GM21360 (cell line): ENCODE measurements at regions not wholly inside any gene's neighbourhood (a gene's known extent, or its start where the extent isn't known, plus 50 kb on each side); places are given as distances from the start of the nearest gene placed in this dataset.
"Not testable (repeated sequence)": the region's sequence is repeated elsewhere in the genome, so short reads cannot be mapped to it uniquely, and the experiment has no call there.

Experiments
- ATAC-seq: cut with Tn5 transposase; IDR thresholded peaks from one replicate; pipeline ENCODE4 v1.9.1; 2021; ENCODE audit warnings: mild to moderate bottlenecking, moderate library complexity; ENCODE audit not compliant: unreplicated experiment

DNA sequence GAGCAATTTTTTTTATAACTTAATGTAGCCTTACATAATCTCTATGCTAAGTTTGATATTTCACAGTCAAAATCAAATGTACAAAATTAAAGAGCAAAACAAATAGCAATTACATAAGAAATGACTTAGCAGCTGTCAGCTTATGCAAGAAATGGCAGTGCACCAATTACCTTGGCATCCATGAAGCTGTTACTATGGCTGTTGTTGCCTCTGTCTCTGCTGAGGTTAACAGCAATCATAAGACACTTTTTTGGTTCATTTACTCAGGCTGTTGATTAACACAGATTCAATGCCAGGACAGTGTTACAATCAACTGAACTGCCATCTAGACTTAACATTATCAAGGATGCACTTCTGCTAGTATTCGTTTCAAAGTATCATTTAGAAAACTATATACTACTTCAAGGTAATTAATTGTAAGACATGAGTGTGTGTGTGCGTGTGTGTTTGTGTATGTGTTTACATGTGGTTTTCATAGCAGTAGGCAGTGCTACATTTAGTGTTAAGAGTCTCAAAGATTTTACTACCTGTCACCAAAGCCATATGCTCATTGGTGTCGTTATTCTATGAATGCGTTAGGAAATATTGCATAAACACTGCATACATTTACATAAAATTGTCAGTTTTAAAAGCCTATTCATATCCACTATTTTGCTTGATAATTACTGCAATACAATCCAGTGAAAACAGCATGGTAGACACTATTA, 1084.2 kb upstream of the COX7C start:
- no peak for ATAC-seq

- ATAC-seq: no peak
Observed at GRCh38 chr5:85538362-85538761, 1079.4 kb upstream of the COX7C start.

GRCh38 chr5:85545129-85545528, 1072.6 kb upstream of the COX7C start:
- ATAC-seq: no peak

DNA sequence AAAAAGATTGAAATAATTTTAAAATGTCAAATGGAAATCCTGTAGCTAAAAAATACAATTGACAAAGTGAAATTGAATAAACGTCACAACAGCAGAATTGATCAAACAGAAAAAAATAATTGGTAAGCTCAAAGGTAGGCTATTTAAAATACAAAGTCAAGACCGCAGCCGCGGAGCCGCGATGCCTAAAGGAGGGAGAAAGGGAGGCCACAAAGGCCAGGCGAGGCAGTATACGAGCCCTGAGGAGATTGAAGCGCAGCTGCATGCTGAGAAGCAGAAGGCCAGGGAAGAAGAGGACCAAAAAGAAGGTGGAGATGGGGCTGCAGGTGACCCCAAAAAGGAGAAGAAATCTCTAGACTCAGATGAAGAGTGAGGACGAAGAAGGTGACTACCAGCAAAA, 1068.5 kb upstream of the COX7C start:
- ATAC-seq: no peak

- ATAC-seq: no peak
Observed at GRCh38 chr5:85549836-85550599, 1067.7 kb upstream of the COX7C start.

DNA sequence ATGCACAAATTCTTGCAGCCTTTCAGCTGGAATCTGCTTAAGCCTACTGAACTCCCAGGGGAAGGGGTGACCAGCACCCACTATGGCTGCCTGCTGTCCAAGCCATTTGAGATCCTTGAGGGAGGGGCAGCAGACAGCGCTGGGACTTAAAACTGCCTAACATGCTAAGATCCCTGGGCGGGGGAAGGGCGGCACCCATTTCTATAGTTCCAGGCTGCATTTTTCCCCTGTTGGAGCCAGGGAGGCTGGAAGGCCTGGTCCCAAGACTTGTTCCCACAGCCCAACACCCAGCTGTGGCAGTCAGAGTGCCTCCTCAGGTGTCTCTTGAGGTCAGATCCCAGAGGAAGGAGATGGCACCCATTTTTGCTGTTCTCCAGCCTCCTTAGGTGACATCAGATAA, 1061.3 kb upstream of the COX7C start:
- no peak for ATAC-seq

DNA sequence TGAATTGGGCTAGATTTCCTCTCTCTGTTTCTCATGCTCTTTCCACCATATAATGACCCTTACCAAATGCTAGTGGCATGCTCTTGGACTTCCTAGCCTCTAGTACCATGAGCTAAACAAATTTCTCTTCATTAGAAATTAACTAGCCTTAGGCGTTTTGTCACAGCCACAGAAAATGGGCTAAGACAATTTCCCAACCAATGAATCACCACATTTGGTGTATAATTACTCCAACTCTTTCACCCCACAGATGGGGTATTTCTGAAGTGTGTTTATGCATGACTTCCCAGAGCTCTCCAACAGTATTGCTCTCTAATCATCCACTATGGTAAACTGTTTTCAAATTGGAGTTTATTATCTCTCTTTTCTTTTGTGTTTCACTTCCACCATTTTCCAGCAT, 1041.1 kb upstream of the COX7C start:
- ATAC-seq: no peak

DNA sequence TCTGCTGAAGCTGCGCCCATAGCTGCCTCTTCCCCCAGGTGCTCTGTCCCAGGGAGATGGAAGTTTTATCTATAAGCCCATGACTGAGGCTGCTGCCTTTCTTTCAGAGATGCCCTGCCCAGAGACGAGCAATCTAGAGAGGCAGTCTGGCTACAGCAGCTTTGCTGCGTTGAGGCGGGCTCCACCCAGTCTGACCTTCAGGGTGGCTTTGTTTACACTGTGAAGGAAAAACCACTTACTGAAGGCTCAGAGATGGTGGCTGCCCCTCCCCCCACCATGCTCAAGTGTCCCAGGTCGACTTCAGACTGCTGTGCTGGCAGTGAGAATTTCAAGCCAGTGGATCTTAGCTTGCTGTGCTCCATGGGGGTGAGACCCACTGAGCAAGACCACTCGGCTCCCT, 1029.9 kb upstream of the COX7C start:
- ATAC-seq: not testable (repeated sequence)

DNA sequence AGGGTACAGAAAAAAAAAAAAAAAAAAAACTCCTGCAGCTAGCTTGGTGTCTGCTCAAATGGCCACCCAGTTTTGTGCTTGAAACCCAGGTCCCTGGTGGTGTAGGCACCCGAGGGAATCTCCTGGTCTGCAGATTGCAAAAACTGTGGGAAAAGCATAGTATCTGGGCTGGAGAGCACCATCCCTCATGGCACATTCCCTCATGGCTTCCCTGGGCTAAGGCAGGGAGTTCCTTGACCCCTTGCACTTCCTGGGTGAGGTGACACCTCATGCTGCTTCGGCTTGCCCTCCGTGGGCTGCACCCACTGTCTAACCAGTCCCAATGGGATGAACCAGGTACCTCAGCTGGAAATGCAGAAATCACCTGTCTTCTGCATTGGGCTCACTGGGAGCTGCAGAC, 1029.5 kb upstream of the COX7C start:
- not testable (repeated sequence) for ATAC-seq

DNA sequence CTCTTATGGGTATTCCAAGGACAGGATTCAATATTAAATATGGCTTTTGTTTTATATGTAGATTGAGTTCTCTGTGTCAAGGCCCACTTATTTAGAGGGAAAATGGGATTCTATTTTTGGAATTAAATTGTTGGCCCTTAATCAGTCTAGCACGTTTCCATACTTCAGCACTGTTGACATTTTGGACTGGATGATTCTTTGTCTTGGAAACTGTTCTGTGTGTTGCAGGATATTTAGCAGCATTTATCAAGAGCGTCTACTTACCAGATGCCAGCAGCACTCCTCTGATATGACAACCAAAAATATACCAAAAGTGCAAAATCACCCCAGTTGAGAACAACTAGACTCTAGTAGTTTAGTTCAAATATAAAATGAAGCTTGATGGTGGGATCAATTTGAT, 1027.0 kb upstream of the COX7C start:
- no peak for ATAC-seq

DNA sequence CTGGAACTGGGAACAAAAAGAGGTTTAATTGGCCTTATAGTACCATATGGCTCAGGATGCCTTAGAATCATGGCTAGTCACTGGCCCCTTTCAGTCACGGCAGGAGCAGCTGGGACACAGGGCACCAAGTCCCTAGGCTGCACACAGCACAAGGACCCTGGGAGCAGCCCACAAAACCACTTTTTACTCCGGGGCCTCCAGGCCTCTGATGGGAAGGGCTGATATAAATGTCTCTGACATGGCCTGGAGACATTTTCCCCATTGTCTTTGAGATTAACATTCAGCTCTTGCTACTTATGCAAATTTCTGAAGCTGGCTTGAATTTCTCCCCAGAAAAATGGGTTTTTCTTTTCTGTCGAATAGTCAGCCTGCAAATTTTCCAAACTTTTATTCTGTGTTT, 1026.4 kb upstream of the COX7C start:
- no peak for ATAC-seq

GRCh38 chr5:85602843-85603242, 1014.9 kb upstream of the COX7C start:
- ATAC-seq: no peak

DNA sequence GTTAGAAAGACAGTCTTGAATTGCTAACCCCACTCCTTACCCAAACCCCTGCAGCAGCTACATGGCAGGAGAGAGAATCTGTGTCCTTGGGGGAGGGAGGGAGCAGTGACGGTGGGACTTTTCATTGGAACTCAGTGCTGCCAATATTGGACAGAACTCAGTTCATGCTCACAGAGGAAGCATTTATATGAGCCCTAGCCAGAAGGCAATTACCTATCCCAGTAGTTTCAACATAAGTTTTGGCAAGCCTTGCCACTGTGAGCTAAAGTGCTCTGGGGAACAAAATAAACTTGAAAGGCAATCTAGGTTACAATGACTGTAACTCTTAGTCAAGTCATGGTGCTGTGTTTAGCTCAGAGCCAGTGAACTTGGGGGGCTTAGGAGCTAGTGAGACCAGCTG, 1013.4 kb upstream of the COX7C start:
- no peak for ATAC-seq

- no peak for ATAC-seq
Observed at GRCh38 chr5:85604786-85605185, 1013.0 kb upstream of the COX7C start.

DNA sequence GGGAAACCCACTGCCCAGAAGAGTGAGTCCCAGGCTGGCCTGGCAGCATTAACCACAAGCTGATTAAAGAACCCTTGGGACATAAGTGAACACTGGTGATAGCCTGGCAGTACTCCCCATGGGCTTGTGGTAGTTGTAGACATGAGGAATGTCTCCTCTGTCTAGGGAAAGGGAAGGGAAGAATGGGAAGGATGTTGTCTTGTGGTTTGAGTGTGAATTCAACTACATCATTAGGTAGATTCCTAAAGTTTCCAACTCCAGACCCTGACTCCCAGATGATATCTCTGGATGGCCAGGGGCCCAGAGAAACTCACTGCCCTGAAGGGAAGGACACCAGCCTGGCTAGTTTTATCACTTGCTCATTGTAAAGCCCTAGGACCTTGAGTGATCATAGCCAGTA, 1012.4 kb upstream of the COX7C start:
- no peak for ATAC-seq

DNA sequence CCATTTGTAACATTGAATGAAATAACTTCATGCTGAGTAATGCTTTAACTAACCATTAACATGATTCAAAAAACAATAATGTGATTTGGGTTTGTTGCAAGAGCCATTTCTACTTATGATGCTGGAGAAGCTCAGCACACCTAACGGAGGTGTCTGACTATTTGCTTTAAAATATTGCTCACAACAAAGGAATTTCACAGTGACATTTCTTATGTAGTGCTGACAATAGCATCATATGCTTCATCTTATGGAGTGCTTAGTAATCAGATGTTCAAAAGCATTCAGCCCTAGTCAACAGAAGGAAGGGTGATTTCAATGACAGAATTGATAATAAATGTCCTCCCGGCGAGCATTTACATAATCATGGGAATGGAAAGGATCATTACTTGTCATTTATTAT, 1003.3 kb upstream of the COX7C start:
- ATAC-seq: no peak

DNA sequence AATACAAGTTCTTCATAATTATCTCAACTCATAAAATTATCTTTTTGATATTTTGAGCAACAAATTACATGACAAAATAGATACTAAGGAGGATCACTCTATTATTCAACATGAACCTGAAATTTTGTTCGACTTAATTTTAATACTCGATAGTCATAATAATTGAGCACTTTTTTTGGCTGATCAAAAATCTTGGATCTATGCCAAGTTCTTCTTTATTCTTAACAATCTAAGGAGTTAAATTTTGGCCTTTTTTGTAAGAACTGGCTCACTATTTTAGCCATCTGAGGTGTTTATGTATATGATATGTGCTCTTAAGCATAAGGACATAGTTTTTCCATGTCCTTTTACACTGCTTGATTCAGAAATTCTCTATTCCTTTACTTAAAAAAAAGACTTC, 996.1 kb upstream of the COX7C start:
- no peak for ATAC-seq

GRCh38 chr5:85628153-85628552, 989.6 kb upstream of the COX7C start:
- no peak for ATAC-seq

GRCh38 chr5:85638495-85639125, 979.1 kb upstream of the COX7C start:
- ATAC-seq: not testable (repeated sequence)

DNA sequence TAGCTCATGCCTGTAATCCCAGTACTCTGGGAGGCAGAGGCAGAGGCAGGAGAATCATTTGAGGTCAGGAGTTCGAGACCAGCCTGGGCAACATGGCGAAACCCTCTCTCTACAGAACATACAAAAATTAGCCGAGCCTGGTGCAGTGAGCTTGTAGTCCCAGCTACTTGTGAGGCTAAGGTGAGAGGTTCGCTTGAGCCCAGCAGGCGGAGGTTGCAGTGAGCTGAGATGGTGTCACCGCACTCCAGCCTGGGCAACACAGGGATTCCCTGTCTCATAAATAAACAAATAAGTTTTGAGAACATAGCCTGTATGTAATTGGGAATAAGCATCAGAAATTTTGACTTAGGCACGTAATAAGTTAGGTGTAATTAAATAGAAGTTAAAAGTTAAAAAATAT, 971.7 kb upstream of the COX7C start:
- no peak for ATAC-seq

- ATAC-seq: no peak
Observed at GRCh38 chr5:85646641-85647040, 971.1 kb upstream of the COX7C start.
